Kidney (tissue), 13 donors: ENCODE measurements at regions not wholly inside any gene's neighbourhood (a gene's known extent, or its start where the extent isn't known, plus 50 kb on each side); places are given as distances from the start of the nearest gene placed in this dataset.

Source experiments
- DNase-seq, 5 donors: peaks; one replicate each; pipeline ENCODE4 v3.0.0-alpha.2; 2013 to 2020
- FAIRE-seq: peaks from 2 replicates; lab custom pipeline; 2012; peaks lifted over from hg19 to GRCh38; lab: Jason Lieb, UNC
- H3K27ac ChIP-seq, 2 donors: one replicate each; pipeline ENCODE4 v1.7.0; 2013; ENCODE audit warnings: low read depth in 2 of 2, low read length in 2 of 2, inconsistent platforms in 1 of 2
- H3K27me3 ChIP-seq: one replicate; pipeline ENCODE4 v1.7.1; 2013; ENCODE audit warnings: low read length, inconsistent platforms; ENCODE audit not compliant: control insufficient read depth, insufficient read depth
- H3K36me3 ChIP-seq, 3 donors: one replicate each; pipeline versions ENCODE4 v1.7.0 to v1.7.1; 2013; ENCODE audit warnings: low read length in 3 of 3, control low read depth in 1 of 3, inconsistent platforms in 1 of 3; ENCODE audit not compliant: insufficient read depth in 3 of 3, control insufficient read depth in 2 of 3
- H3K4me1 ChIP-seq, 3 donors: one replicate each; pipeline versions ENCODE4 v1.7.0 to v1.7.1; 2013; ENCODE audit warnings: low read length in 3 of 3, inconsistent platforms in 1 of 3, low read depth in 1 of 3; ENCODE audit not compliant: control insufficient read depth in 2 of 3, insufficient read depth in 2 of 3
- H3K4me3 ChIP-seq, 3 donors: one replicate each; pipeline versions ENCODE4 v1.7.0 to v1.8.1; 2013; ENCODE audit warnings: low read length in 3 of 3, control low read depth in 1 of 3, inconsistent platforms in 1 of 3
- H3K9ac ChIP-seq, 3 donors: one replicate each; pipeline versions ENCODE4 v1.7.0 to v1.7.1; 2013; ENCODE audit warnings: low read length in 3 of 3, control low read depth in 1 of 3, inconsistent platforms in 1 of 3
- H3K9me3 ChIP-seq, 3 donors: one replicate each; pipeline versions ENCODE4 v1.7.0 to v1.7.1; 2013; ENCODE audit warnings: low read length in 3 of 3, control low read depth in 1 of 3, inconsistent platforms in 1 of 3; ENCODE audit not compliant: control insufficient read depth in 2 of 3, insufficient read depth in 1 of 3
- intact Hi-C: fragments of 100-400 bp; cut with DNase I; formaldehyde crosslinking; loops from one replicate; pipeline ENCODE4 v1.11.1; 2022
- TF ChIP-seq, protein P1 (sequence below): IDR thresholded peaks from 3 replicates; pipeline ENCODE4 v1.5.1; 2012; ENCODE audit warnings: mild to moderate bottlenecking, moderate library complexity, borderline replicate concordance; ENCODE audit not compliant: insufficient read depth; ENCODE audit errors: extremely low read depth
- donor health status: control.
- donor health status: control.
- donor health status: control.
- donor health status: control.
- donor health status: control.
- donor health status: DM: yes; HTN: yes; CAD: no.
- donor health status: Normal renal cell carcinoma (clear cell type).

DNA sequence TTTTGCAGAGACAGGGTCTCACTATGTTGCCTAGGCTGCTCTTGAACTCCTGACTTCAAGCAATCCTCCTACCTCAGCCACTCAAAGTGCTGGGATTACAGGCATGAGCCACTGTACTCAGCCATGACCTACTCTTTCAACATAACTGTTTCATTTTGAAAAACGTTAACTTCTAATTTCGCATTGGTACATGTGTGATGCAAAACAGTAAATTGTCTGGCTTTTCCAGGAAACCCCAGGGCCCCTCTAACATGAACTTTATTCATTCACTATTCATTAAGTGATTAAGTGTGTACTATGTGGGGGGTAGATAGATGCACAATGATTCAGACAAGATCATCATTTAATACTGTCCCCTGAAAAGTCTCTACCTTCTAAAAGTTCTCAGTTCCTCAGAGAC is 364.9 kb downstream of the SS18 start:
- Histone ChIP-seq H3K27me3 (no peaks in the 10 kb centered on the region), H3K4me1 (no peaks in the 10 kb centered on the region), H3K27ac (no peak overlapping the region), H3K4me3 (no peak overlapping the region), H3K9me3 (peaks cover 0 to 2% (median under 1%) of the 10 kb centered on the region in 3 donors), H3K36me3 (no peaks in the 10 kb centered on the region), H3K9ac (no peak overlapping the region)
- TF ChIP-seq, protein P1, sequence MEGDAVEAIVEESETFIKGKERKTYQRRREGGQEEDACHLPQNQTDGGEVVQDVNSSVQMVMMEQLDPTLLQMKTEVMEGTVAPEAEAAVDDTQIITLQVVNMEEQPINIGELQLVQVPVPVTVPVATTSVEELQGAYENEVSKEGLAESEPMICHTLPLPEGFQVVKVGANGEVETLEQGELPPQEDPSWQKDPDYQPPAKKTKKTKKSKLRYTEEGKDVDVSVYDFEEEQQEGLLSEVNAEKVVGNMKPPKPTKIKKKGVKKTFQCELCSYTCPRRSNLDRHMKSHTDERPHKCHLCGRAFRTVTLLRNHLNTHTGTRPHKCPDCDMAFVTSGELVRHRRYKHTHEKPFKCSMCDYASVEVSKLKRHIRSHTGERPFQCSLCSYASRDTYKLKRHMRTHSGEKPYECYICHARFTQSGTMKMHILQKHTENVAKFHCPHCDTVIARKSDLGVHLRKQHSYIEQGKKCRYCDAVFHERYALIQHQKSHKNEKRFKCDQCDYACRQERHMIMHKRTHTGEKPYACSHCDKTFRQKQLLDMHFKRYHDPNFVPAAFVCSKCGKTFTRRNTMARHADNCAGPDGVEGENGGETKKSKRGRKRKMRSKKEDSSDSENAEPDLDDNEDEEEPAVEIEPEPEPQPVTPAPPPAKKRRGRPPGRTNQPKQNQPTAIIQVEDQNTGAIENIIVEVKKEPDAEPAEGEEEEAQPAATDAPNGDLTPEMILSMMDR, result no peak
- FAIRE-seq, result no peak
- intact Hi-C loops, result no loop called here
- no peak for DNase-seq

DNA sequence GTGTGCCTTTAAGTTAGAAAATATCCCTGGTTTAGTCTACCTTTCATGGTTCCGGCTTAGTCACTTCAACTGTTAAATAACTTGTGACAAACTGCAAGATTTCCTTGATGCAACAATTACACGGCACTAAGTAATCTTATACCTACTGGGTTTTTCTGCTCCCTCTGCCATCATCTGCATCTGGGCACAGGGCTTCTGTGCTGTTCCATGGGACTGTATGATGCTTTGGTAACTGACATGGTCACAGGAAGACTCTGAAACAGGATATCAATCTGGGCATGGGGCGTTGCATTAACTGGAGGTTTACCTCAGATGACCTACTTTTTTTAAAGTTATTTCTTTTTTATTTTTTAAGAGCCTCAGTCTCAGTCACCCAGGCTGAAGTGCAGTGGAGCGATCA is 365.4 kb downstream of the SS18 start:
- DNase-seq (no peak), FAIRE-seq (no peak)
- Histone ChIP-seq H3K4me1 (no peaks in the 10 kb centered on the region), H3K9ac (no peak overlapping the region), H3K27ac (no peak overlapping the region), H3K9me3 (no peaks in the 10 kb centered on the region), H3K36me3 (no peaks in the 10 kb centered on the region), H3K27me3 (no peaks in the 10 kb centered on the region), H3K4me3 (no peak overlapping the region)
- TF ChIP-seq, protein P1, result no peak
- intact Hi-C loops, result no loop called here

DNA sequence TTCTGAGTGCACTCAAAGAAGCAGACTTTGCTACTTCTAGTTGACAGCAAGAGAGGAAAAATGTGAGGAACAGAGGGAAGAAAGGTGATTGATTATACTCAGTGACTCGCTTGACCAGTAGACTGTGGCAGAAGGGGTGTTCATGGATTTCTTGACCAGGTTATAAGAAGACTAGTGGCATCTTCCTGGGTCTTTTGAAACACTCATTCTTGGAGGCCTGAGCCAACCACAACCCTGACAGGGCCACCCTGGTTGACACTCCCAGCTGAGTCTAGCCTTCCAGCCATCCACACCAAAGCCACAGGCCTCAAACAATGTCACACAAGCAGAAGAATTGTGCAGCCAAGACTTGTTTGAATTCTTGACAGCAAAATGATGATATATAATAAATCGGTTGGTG is 366.3 kb downstream of the SS18 start:
- Histone ChIP-seq H3K4me3 (no peak overlapping the region), H3K9me3 (no peaks in the 10 kb centered on the region), H3K36me3 (no peaks in the 10 kb centered on the region), H3K27ac (no peak overlapping the region), H3K9ac (no peak overlapping the region), H3K4me1 (no peaks in the 10 kb centered on the region), H3K27me3 (no peaks in the 10 kb centered on the region)
- DNase-seq (no peak), FAIRE-seq (no peak)
- TF ChIP-seq, protein P1, result no peak
- intact Hi-C loops, result no loop called here

DNA sequence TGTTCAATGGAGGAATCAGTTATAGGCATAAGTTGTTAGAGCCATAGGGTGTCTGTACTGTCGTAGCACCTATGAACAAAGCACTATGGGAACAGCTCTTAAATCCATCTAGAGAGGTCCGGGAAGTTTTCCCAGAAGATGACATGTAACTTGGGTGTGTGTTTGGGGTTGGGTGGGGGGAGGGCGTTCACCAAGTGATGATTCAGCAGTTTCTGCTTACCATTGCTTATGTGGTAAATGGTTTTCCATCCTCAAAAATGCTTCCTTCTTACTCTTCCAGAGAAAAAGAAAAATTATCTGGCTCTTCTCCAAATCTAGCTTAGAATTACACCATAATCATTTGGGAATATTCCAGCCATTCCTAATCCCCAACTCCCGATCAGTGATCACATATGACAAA is 361.1 kb upstream of the ZNF521 start:
- intact Hi-C loops, result no loop called here
- Histone ChIP-seq H3K27me3 (no peaks in the 10 kb centered on the region), H3K9ac (no peak overlapping the region), H3K9me3 (peaks cover 0 to 7% (median 0%) of the 10 kb centered on the region in 3 donors), H3K4me1 (no peaks in the 10 kb centered on the region), H3K4me3 (no peak overlapping the region), H3K36me3 (no peaks in the 10 kb centered on the region), H3K27ac (no peak overlapping the region)
- FAIRE-seq (no peak), DNase-seq (no peak)
- TF ChIP-seq, protein P1, result no peak
